Spleen (tissue), 7 donors: ENCODE measurements at regions not wholly inside any gene's neighbourhood (a gene's known extent, or its start where the extent isn't known, plus 50 kb on each side); places are given as distances from the start of the nearest gene placed in this dataset.

Source experiments
- CTCF ChIP-seq, 11 experiments: fragments of 200-600 bp in 7 of 11; fragments of 450-650 bp in 4 of 11; sonication (generic) in 4 of 11; IDR thresholded peaks in 8 of 11; conservative IDR thresholded peaks in 3 of 11; 1 replicate in 7 of 11; 2 replicates in 4 of 11; pipeline versions ENCODE4 v1.4.0 to v1.8.0; 2016 to 2021; ENCODE audit warnings: antibody characterized with exemption in 11 of 11, inconsistent platforms in 4 of 11, mild to moderate bottlenecking in 1 of 11
- POLR2A ChIP-seq, 3 donors: fragments of 450-650 bp; IDR thresholded peaks; one replicate each; pipeline ENCODE4 v1.5.1; 2017; ENCODE audit warnings: antibody characterized with exemption in 3 of 3, mild to moderate bottlenecking in 1 of 3
- donor health status: DM: no; HTN: no; CAD: no; lungs with moderate emphysema.
- donor health status: DM: no; HTN: no; CAD: no.
- donor health status: DM: no; HTN: no; CAD: no.

- TF ChIP-seq CTCF (IDR thresholded peaks at IDR 0.05 in 8 of 11, conservative IDR thresholded peaks at IDR 0.05 in 3 of 11) = no peak
- TF ChIP-seq POLR2A (IDR thresholded peaks at IDR 0.05) = no peak
Measured at GRCh38 chr2:240355001-240355891, 80.2 kb upstream of the GPC1 start.
